Naive thymus-derived CD4-positive, alpha-beta T cell (primary cell): ENCODE measurements at regions not wholly inside any gene's neighbourhood (a gene's known extent, or its start where the extent isn't known, plus 50 kb on each side); places are given as distances from the start of the nearest gene placed in this dataset.

Source experiments
- ATAC-seq: fragments of 150-1000 bp; cut with Tn5 transposase; 2 replicates; pipeline ENCODE4 v1.10.0; 2021; ENCODE audit warnings: mild to moderate bottlenecking, moderate library complexity
- CTCF ChIA-PET: fragments of 350-600 bp; sonication (Branson Sonifier 250); formaldehyde crosslinking; loops from one replicate; lab custom pipeline; 2021; ENCODE audit warnings: antibody characterized with exemption; lab: Charles Lee
- POLR2A ChIA-PET: fragments of 350-600 bp; sonication (Branson Sonifier 250); formaldehyde crosslinking; loops from one replicate; lab custom pipeline; 2021; ENCODE audit warnings: antibody characterized with exemption, inconsistent platforms; lab: Charles Lee
- DNase-seq, 9 donors: peaks; one replicate each; pipeline versions ENCODE4 v3.0.0 to v3.0.0-alpha.2; 2020 to 2022; ENCODE audit warnings: mixed read lengths in 1 of 9
- H3K27ac ChIP-seq: one replicate; pipeline ENCODE4 v1.7.0; 2013; ENCODE audit warnings: mild to moderate bottlenecking, low read depth, low read length, moderate library complexity
- H3K27me3 ChIP-seq, 2 donors: one replicate each; pipeline ENCODE4 v1.7.0; 2013; ENCODE audit warnings: low read length in 2 of 2, mild to moderate bottlenecking in 2 of 2, moderate library complexity in 2 of 2; ENCODE audit not compliant: control insufficient read depth in 2 of 2, insufficient read depth in 2 of 2
- H3K36me3 ChIP-seq, 3 experiments: 1 replicate in 2 of 3; 2 replicates in 1 of 3; pipeline ENCODE4 v1.7.0; 2013; ENCODE audit warnings: low read length in 3 of 3, mild to moderate bottlenecking in 3 of 3, moderate library complexity in 1 of 3; ENCODE audit not compliant: insufficient read depth in 3 of 3, control insufficient read depth in 2 of 3
- H3K4me1 ChIP-seq, 2 donors: one replicate each; pipeline ENCODE4 v1.7.0; 2013; ENCODE audit warnings: low read length in 2 of 2, mild to moderate bottlenecking in 2 of 2, moderate library complexity in 1 of 2; ENCODE audit not compliant: control insufficient read depth in 2 of 2, insufficient read depth in 2 of 2
- H3K4me3 ChIP-seq: 2 replicates; pipeline ENCODE4 v1.7.0; 2013; ENCODE audit warnings: mild to moderate bottlenecking, low read length
- H3K9me3 ChIP-seq, 3 experiments: 1 replicate in 2 of 3; 2 replicates in 1 of 3; pipeline ENCODE4 v1.7.0; 2013; ENCODE audit warnings: low read length in 3 of 3; ENCODE audit not compliant: control insufficient read depth in 2 of 3
- H3K27ac Mint-ChIP-seq, 9 donors: one replicate each; pipeline ENCODE4 v1.8.0; 2020 to 2022; ENCODE audit warnings: mixed read lengths in 9 of 9, mild to moderate bottlenecking in 8 of 9, moderate library complexity in 5 of 9, inconsistent platforms in 2 of 9
- H3K27me3 Mint-ChIP-seq, 5 donors: one replicate each; pipeline ENCODE4 v1.8.0; 2021 to 2022; ENCODE audit warnings: mixed read lengths in 5 of 5, mild to moderate bottlenecking in 1 of 5
- H3K36me3 Mint-ChIP-seq, 5 donors: one replicate each; pipeline ENCODE4 v1.8.0; 2020 to 2022; ENCODE audit warnings: mixed read lengths in 5 of 5, mild to moderate bottlenecking in 3 of 5, inconsistent platforms in 1 of 5
- H3K4me1 Mint-ChIP-seq, 7 donors: one replicate each; pipeline ENCODE4 v1.8.0; 2020 to 2022; ENCODE audit warnings: mixed read lengths in 7 of 7, mild to moderate bottlenecking in 3 of 7, inconsistent platforms in 1 of 7
- H3K4me3 Mint-ChIP-seq, 10 donors: one replicate each; pipeline ENCODE4 v1.8.0; 2020 to 2022; ENCODE audit warnings: mild to moderate bottlenecking in 10 of 10, mixed read lengths in 10 of 10, moderate library complexity in 6 of 10, inconsistent platforms in 2 of 10
- H3K9me3 Mint-ChIP-seq, 11 donors: one replicate each; pipeline ENCODE4 v1.8.0; 2020 to 2022; ENCODE audit warnings: mixed read lengths in 11 of 11, mild to moderate bottlenecking in 4 of 11, inconsistent platforms in 1 of 11, moderate library complexity in 1 of 11
- intact Hi-C, 2 donors: fragments of 100-400 bp; cut with micrococcal nuclease; formaldehyde crosslinking; loops; one replicate each; pipeline ENCODE4 v1.15.1; 2023

DNA sequence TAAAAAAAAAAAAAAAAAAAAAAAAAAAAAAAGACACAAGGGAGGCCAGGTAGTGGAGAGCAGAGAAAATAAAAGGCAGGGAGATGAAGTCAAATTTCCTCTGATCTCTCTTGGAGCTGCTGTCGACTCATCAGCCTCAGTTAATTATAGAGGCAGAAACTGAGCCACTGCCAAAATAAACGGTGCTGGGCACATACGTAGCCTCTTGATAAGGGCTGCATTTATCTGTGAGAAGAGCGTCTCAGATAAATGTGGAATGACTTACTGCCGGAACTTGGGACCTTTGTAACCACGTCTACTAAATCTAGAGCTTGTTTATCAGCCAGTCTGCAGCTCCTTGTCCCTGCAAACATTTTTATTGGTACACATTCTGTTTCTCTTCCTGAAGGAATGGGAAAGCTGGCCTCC lies 162.3 kb downstream of the BAMBI start:
- H3K27ac Mint-ChIP-seq: no peak overlapping the region
- Histone ChIP-seq H3K9me3 (peaks cover 0 to 2% (median 0%) of the 10 kb centered on the region in 3 experiments), H3K4me3 (no peak overlapping the region), H3K27ac (no peak overlapping the region), H3K4me1 (no peaks in the 10 kb centered on the region), H3K27me3 (no peaks in the 10 kb centered on the region), H3K36me3 (no peaks in the 10 kb centered on the region)
- peaks cover 0 to 6% (median 0%) of the 10 kb centered on the region in 7 donors for H3K4me1 Mint-ChIP-seq
- ATAC-seq (no peak), DNase-seq (no peak)
- peaks cover 0 to 27% (median 17%) of the 10 kb centered on the region in 5 donors for H3K27me3 Mint-ChIP-seq
- ChIA-PET CTCF (interaction anchor here (0.6 kb wide), 1 partner anchor 82 kb away, joined by 3 read pairs; no protein-coding TSS in a partner anchor), POLR2A (no interaction called here)
- H3K36me3 Mint-ChIP-seq: no peaks in the 10 kb centered on the region
- peaks cover 0 to 4% (median 0%) of the 10 kb centered on the region in 11 donors for H3K9me3 Mint-ChIP-seq
- no peak overlapping the region for H3K4me3 Mint-ChIP-seq
- intact Hi-C loops: no loop called here

GRCh38 chr10:28840202-28840601 lies 162.9 kb downstream of the BAMBI start:
- H3K9me3 Mint-ChIP-seq: peaks cover 0 to 4% (median 0%) of the 10 kb centered on the region in 11 donors
- H3K27me3 Mint-ChIP-seq: peaks cover 0 to 27% (median 17%) of the 10 kb centered on the region in 5 donors
- intact Hi-C loops: no loop called here
- no peak overlapping the region for H3K27ac Mint-ChIP-seq
- ChIA-PET POLR2A (no interaction called here), CTCF (no interaction called here)
- Histone ChIP-seq H3K4me3 (no peak overlapping the region), H3K36me3 (no peaks in the 10 kb centered on the region), H3K9me3 (peaks cover 0 to 5% (median 0%) of the 10 kb centered on the region in 3 experiments), H3K4me1 (no peaks in the 10 kb centered on the region), H3K27ac (no peak overlapping the region), H3K27me3 (no peaks in the 10 kb centered on the region)
- H3K36me3 Mint-ChIP-seq: no peaks in the 10 kb centered on the region
- H3K4me1 Mint-ChIP-seq: peaks cover 0 to 6% (median 0%) of the 10 kb centered on the region in 7 donors
- no peak overlapping the region for H3K4me3 Mint-ChIP-seq
- ATAC-seq: no peak
- no peak for DNase-seq

DNA sequence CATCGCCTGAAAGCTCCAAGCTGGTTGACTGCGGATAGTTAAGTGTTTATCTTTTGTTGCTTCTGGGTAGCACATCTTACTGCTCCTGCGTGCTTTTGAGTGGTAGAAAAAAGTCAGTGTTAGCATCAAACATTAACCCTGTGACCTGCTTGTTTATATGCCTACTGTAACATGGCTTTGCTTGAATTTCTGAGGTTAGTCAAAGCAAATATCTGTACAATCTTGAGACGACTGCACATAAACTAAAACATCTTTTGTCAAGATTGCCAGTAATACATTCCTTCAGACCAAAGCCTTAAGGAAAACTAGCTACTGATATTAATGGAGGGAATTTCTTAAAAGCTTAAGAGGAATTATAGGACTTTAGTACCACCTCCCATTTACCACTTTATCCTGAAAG lies 163.7 kb downstream of the BAMBI start:
- no peaks in the 10 kb centered on the region for H3K27me3 ChIP-seq
- intact Hi-C loops: no loop called here
- H3K4me3 ChIP-seq: no peak overlapping the region
- Mint-ChIP-seq H3K27me3 (peaks cover 0 to 27% (median 13%) of the 10 kb centered on the region in 5 donors), H3K27ac (no peak overlapping the region), H3K4me3 (no peak overlapping the region), H3K9me3 (peaks cover 0 to 4% (median 0%) of the 10 kb centered on the region in 11 donors), H3K4me1 (peaks cover 0 to 6% (median 0%) of the 10 kb centered on the region in 7 donors), H3K36me3 (no peaks in the 10 kb centered on the region)
- H3K36me3 ChIP-seq: no peaks in the 10 kb centered on the region
- CTCF ChIA-PET: no interaction called here
- no peaks in the 10 kb centered on the region for H3K4me1 ChIP-seq
- POLR2A ChIA-PET: no interaction called here
- ATAC-seq: no peak
- DNase-seq: no peak
- peaks cover 0 to 5% (median 0%) of the 10 kb centered on the region in 3 experiments for H3K9me3 ChIP-seq
- H3K27ac ChIP-seq: no peak overlapping the region

GRCh38 chr10:28841625-28842024 lies 164.3 kb downstream of the BAMBI start:
- DNase-seq (no peak), ATAC-seq (no peak)
- H3K4me3 Mint-ChIP-seq: no peak overlapping the region
- H3K27me3 ChIP-seq: no peaks in the 10 kb centered on the region
- no peak overlapping the region for H3K27ac Mint-ChIP-seq
- no peaks in the 10 kb centered on the region for H3K36me3 ChIP-seq
- no peak overlapping the region for H3K27ac ChIP-seq
- H3K36me3 Mint-ChIP-seq: no peaks in the 10 kb centered on the region
- POLR2A ChIA-PET: no interaction called here
- no peaks in the 10 kb centered on the region for H3K4me1 ChIP-seq
- H3K9me3 ChIP-seq: peaks cover 0 to 5% (median 0%) of the 10 kb centered on the region in 3 experiments
- H3K9me3 Mint-ChIP-seq: peaks cover 0 to 5% (median 2%) of the 10 kb centered on the region in 11 donors
- intact Hi-C loops: no loop called here
- H3K27me3 Mint-ChIP-seq: peaks cover 0 to 20% (median 8%) of the 10 kb centered on the region in 5 donors
- H3K4me3 ChIP-seq: no peak overlapping the region
- CTCF ChIA-PET: no interaction called here
- H3K4me1 Mint-ChIP-seq: peaks cover 0 to under 1% (median 0%) of the 10 kb centered on the region in 7 donors

DNA sequence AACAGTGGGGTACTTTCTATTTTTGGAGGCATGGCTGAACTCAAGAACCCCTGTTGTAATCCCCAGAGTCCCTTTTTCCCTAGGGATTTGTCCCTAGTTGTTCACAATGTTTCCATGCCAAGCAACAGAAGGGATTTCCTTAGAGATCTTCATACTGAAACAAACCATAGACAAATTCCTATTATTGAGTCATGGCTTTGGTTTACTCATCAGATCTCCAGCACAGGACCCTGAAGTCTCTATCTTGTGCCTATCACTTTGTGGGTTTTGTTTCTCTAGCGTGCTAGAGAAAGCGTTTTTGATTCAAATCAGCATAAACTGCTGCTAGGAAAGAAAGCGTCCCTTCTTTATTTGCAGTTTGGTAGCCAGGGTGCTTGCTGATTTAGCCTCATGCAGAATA lies 165.0 kb downstream of the BAMBI start:
- Histone ChIP-seq H3K4me3 (no peak overlapping the region), H3K27me3 (no peaks in the 10 kb centered on the region), H3K4me1 (no peaks in the 10 kb centered on the region), H3K36me3 (no peaks in the 10 kb centered on the region), H3K27ac (no peak overlapping the region), H3K9me3 (peaks cover 0 to 5% (median 0%) of the 10 kb centered on the region in 3 experiments)
- ATAC-seq (no peak), DNase-seq (no peak)
- no peaks in the 10 kb centered on the region for H3K36me3 Mint-ChIP-seq
- ChIA-PET POLR2A (no interaction called here), CTCF (no interaction called here)
- no peak overlapping the region for H3K27ac Mint-ChIP-seq
- no peak overlapping the region for H3K4me3 Mint-ChIP-seq
- H3K4me1 Mint-ChIP-seq: no peaks in the 10 kb centered on the region
- peaks cover 0 to 18% (median 5%) of the 10 kb centered on the region in 5 donors for H3K27me3 Mint-ChIP-seq
- H3K9me3 Mint-ChIP-seq: peaks cover 0 to 8% (median 3%) of the 10 kb centered on the region in 11 donors
- intact Hi-C loops: no loop called here

DNA sequence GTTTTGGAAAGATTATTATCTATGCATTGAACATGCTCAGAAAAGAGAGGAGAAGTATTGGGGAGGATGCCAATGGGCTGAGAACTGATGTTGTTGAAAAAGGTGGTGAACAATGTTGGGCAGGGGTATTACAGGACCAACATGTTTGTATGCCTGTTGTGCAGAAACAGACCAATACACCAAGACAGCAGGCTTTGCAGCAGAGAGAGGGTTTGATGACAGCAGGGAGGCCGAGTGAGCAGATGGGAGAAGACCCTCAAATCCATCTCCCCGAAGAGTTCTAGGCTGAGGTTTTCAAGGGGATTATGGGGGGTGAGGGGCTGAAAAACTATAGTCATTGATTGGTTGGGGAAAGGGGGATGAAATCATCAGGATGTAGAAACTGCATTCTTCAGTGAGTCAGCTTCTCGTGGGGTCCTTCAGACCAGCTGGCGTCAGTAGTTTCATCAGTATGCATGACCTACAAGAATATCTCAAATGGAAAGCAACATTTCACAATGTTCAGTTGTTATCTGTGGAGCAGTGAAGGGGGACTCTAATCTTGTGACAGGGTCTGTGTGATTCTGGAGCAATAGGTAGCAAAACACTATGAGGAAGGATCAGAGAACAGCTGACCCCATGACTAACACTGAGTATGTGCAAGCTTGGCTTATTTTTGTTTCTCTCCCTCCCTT lies 167.8 kb downstream of the BAMBI start:
- no peaks in the 10 kb centered on the region for H3K4me1 Mint-ChIP-seq
- no peaks in the 10 kb centered on the region for H3K4me1 ChIP-seq

GRCh38 chr10:28849309-28849708 lies 172.0 kb downstream of the BAMBI start:
- Histone ChIP-seq H3K27me3 (no peaks in the 10 kb centered on the region), H3K9me3 (peaks cover 0 to 5% (median 0%) of the 10 kb centered on the region in 3 experiments), H3K4me1 (no peaks in the 10 kb centered on the region), H3K36me3 (no peaks in the 10 kb centered on the region), H3K4me3 (no peak overlapping the region), H3K27ac (no peak overlapping the region)
- ChIA-PET CTCF (no interaction called here), POLR2A (no interaction called here)
- Mint-ChIP-seq H3K9me3 (peaks cover 0 to 8% (median 0%) of the 10 kb centered on the region in 11 donors), H3K4me3 (no peak overlapping the region), H3K36me3 (no peaks in the 10 kb centered on the region), H3K4me1 (no peaks in the 10 kb centered on the region), H3K27ac (no peak overlapping the region), H3K27me3 (peaks cover 0 to 25% (median 17%) of the 10 kb centered on the region in 5 donors)
- intact Hi-C loops: no loop called here
- ATAC-seq (no peak), DNase-seq (no peak)

More for the DNA sequence above, 167.8 kb downstream of the BAMBI start:
- no peak for DNase-seq
- Histone ChIP-seq H3K4me3 (no peak overlapping the region), H3K27me3 (no peaks in the 10 kb centered on the region), H3K27ac (no peak overlapping the region), H3K36me3 (no peaks in the 10 kb centered on the region), H3K9me3 (peaks cover 0 to 5% (median 0%) of the 10 kb centered on the region in 3 experiments)
- Mint-ChIP-seq H3K27me3 (peaks cover 0 to 21% (median 5%) of the 10 kb centered on the region in 5 donors), H3K4me3 (no peak overlapping the region), H3K36me3 (no peaks in the 10 kb centered on the region), H3K9me3 (peaks cover 0 to 8% (median 0%) of the 10 kb centered on the region in 11 donors), H3K27ac (no peak overlapping the region)
- ATAC-seq: no peak
- intact Hi-C loops: no loop called here
- POLR2A ChIA-PET: no interaction called here
- CTCF ChIA-PET: no interaction called here
